ENCODE measurements at regions not wholly inside any gene's neighbourhood (a gene's known extent, or its start where the extent isn't known, plus 50 kb on each side); places are given as distances from the start of the nearest gene placed in this dataset.
"Not testable (repeated sequence)": the region's sequence is repeated elsewhere in the genome, so short reads cannot be mapped to it uniquely, and the experiment has no call there.

DNA sequence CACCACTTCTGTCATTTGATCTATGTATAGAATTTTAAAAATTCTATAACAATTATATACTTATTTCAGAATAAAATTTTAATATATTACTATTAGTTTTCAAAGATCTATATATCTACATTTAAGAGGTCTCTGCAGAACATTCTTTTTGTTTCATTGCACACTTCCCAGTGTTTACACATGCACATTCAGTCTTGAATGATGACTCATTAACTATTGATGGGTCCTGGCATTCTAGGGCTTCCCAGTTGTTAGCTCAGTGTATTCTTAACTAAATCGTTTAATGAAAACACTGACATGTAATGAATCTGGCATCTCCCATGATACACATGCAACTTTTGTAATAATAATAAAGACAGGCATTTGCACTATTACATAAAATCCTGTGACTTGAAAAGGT is 324.6 kb downstream of the KLF12 start:
- H3K27me3 Mint-ChIP-seq (ENCODE audit: low read depth in 3 of 3) = peaks cover 0 to 2% (median 0%) of the 10 kb centered on the region in 3 donors
- H3K4me3 Mint-ChIP-seq = no peak overlapping the region
- no peak for DNase-seq
- H3K27ac ChIP-seq (ENCODE audit: low read depth in 1 of 2, low read length in 2 of 2) = no peak overlapping the region
- H3K9me3 ChIP-seq (replicated peaks in 1 of 2; ENCODE audit: control insufficient read depth in 1 of 2, insufficient read depth in 1 of 2, low read length in 2 of 2) = no peaks in the 10 kb centered on the region
- no peak overlapping the region for H3K4me2 ChIP-seq (replicated peaks; ENCODE audit: extremely low read depth, low read length, poor library complexity, severe bottlenecking)
- H3K36me3 Mint-ChIP-seq = no peaks in the 10 kb centered on the region
- H3K4me3 ChIP-seq (replicated peaks in 1 of 3; ENCODE audit: low read depth in 2 of 3, low read length in 3 of 3) = no peak overlapping the region
- H4K20me1 ChIP-seq (ENCODE audit: insufficient read depth, low read length) = no peaks in the 10 kb centered on the region
- intact Hi-C loops (cut with micrococcal nuclease) = no loop called here
- H3K27me3 ChIP-seq (ENCODE audit: control insufficient read depth in 2 of 2, insufficient read depth in 2 of 2, low read length in 2 of 2) = no peaks in the 10 kb centered on the region
- TF ChIP-seq, protein P1, sequence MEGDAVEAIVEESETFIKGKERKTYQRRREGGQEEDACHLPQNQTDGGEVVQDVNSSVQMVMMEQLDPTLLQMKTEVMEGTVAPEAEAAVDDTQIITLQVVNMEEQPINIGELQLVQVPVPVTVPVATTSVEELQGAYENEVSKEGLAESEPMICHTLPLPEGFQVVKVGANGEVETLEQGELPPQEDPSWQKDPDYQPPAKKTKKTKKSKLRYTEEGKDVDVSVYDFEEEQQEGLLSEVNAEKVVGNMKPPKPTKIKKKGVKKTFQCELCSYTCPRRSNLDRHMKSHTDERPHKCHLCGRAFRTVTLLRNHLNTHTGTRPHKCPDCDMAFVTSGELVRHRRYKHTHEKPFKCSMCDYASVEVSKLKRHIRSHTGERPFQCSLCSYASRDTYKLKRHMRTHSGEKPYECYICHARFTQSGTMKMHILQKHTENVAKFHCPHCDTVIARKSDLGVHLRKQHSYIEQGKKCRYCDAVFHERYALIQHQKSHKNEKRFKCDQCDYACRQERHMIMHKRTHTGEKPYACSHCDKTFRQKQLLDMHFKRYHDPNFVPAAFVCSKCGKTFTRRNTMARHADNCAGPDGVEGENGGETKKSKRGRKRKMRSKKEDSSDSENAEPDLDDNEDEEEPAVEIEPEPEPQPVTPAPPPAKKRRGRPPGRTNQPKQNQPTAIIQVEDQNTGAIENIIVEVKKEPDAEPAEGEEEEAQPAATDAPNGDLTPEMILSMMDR (IDR thresholded peaks at IDR 0.05) = no peak
- no peaks in the 10 kb centered on the region for H3K4me1 ChIP-seq (ENCODE audit: control insufficient read depth in 1 of 2, insufficient read depth in 2 of 2, low read length in 2 of 2)
- H3K36me3 ChIP-seq (replicated peaks in 1 of 2; ENCODE audit: control insufficient read depth in 1 of 2, insufficient read depth in 2 of 2, low read length in 2 of 2) = no peaks in the 10 kb centered on the region
- H3K27ac Mint-ChIP-seq = no peak overlapping the region
- H3K9ac ChIP-seq (ENCODE audit: insufficient read depth, low read length, poor library complexity, severe bottlenecking) = no peak overlapping the region
- H3K9me3 Mint-ChIP-seq = peaks cover 0 to 4% (median 0%) of the 10 kb centered on the region in 7 donors
- H3K79me2 ChIP-seq (ENCODE audit: insufficient read depth, low read length) = no peaks in the 10 kb centered on the region
- no peak overlapping the region for H2AFZ ChIP-seq (ENCODE audit: insufficient read depth, low read depth, low read length, poor library complexity, severe bottlenecking)
- WGBS (ENCODE audit: insufficient coverage) = no CpG with 5 or more reads among the region's 1 CpG
- H3K4me1 Mint-ChIP-seq = no peaks in the 10 kb centered on the region

DNA sequence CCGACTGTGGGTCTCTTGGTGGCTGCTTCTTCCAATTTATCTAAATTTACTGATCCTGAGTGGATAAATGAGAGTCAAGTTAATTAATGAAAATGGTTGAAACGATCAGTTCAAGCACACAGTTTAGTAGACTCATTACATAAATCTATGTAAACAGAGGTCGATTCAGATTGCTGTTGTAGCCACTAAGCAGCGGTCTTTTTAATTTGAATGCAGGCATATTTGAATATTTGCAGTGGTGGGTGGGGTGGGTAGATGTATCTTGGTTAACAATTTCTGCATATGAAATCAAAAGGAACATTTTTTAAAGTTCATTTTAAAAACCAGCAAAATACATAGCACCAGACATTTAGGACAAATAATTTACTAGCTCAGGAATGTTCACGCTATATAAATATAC is 325.9 kb downstream of the KLF12 start:
- Histone ChIP-seq H3K4me2 (replicated peaks; ENCODE audit: extremely low read depth, low read length, poor library complexity, severe bottlenecking) (no peak overlapping the region), H3K9ac (ENCODE audit: insufficient read depth, low read length, poor library complexity, severe bottlenecking) (no peak overlapping the region), H3K79me2 (ENCODE audit: insufficient read depth, low read length) (no peaks in the 10 kb centered on the region), H4K20me1 (ENCODE audit: insufficient read depth, low read length) (no peaks in the 10 kb centered on the region), H3K27ac (ENCODE audit: low read depth in 1 of 2, low read length in 2 of 2) (no peak overlapping the region), H3K36me3 (replicated peaks in 1 of 2; ENCODE audit: control insufficient read depth in 1 of 2, insufficient read depth in 2 of 2, low read length in 2 of 2) (no peaks in the 10 kb centered on the region), H3K9me3 (replicated peaks in 1 of 2; ENCODE audit: control insufficient read depth in 1 of 2, insufficient read depth in 1 of 2, low read length in 2 of 2) (no peaks in the 10 kb centered on the region), H3K4me1 (ENCODE audit: control insufficient read depth in 1 of 2, insufficient read depth in 2 of 2, low read length in 2 of 2) (no peaks in the 10 kb centered on the region), H3K4me3 (replicated peaks in 1 of 3; ENCODE audit: low read depth in 2 of 3, low read length in 3 of 3) (no peak overlapping the region), H2AFZ (ENCODE audit: insufficient read depth, low read depth, low read length, poor library complexity, severe bottlenecking) (no peak overlapping the region), H3K27me3 (ENCODE audit: control insufficient read depth in 2 of 2, insufficient read depth in 2 of 2, low read length in 2 of 2) (no peaks in the 10 kb centered on the region)
- Mint-ChIP-seq H3K4me3 (no peak overlapping the region), H3K9me3 (peaks cover 0 to 2% (median 0%) of the 10 kb centered on the region in 7 donors), H3K27ac (no peak overlapping the region), H3K27me3 (ENCODE audit: low read depth in 3 of 3) (peaks cover 0 to 2% (median 0%) of the 10 kb centered on the region in 3 donors), H3K36me3 (no peaks in the 10 kb centered on the region), H3K4me1 (no peaks in the 10 kb centered on the region)
- intact Hi-C loops (cut with micrococcal nuclease) = no loop called here
- TF ChIP-seq, protein P1 (IDR thresholded peaks at IDR 0.05) = no peak
- WGBS (ENCODE audit: insufficient coverage) = no CpG with 5 or more reads among the region's 5 CpGs
- no peak for DNase-seq

DNA sequence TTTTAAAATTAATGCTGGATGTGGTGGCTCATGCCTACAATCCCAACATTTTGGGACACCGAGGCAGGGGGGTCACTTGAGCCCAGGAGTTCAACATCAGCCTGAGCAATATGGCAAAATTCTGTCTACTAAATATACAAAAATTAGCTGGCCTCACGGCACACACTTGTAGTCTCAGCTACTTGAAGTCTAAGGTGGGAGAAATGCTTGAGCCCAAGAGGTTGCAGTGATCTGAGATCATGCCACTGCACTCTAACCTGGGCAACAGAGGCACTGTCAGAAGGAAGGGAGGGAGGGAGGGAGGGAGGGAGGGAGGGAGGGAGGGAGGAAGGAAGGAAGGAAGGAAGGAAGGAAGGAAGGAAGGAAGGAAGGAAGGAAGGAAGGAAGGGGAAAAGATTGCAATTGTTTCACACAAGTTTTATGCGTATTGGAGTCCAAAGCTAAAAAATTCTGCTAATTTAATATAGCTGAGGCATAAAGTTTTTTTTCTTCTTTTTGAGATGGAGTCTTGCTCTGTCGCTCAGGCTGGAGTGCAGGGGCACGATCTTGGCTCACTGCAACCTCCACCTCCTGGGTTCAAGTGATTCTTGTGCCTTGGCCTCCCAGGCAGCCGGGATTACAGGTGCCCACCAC is 328.8 kb downstream of the KLF12 start:
- H3K4me1 Mint-ChIP-seq; H3K36me3 Mint-ChIP-seq; DNase-seq; intact Hi-C loops (cut with micrococcal nuclease); H3K36me3 ChIP-seq (replicated peaks in 1 of 2; ENCODE audit: control insufficient read depth in 1 of 2, insufficient read depth in 2 of 2, low read length in 2 of 2); H3K4me3 ChIP-seq (replicated peaks in 1 of 3; ENCODE audit: low read depth in 2 of 3, low read length in 3 of 3); H3K27me3 Mint-ChIP-seq (ENCODE audit: low read depth in 3 of 3); H3K9me3 ChIP-seq (replicated peaks in 1 of 2; ENCODE audit: control insufficient read depth in 1 of 2, insufficient read depth in 1 of 2, low read length in 2 of 2); H3K79me2 ChIP-seq (ENCODE audit: insufficient read depth, low read length); H3K9me3 Mint-ChIP-seq; H3K27ac ChIP-seq (ENCODE audit: low read depth in 1 of 2, low read length in 2 of 2); H3K4me1 ChIP-seq (ENCODE audit: control insufficient read depth in 1 of 2, insufficient read depth in 2 of 2, low read length in 2 of 2); H3K4me2 ChIP-seq (replicated peaks; ENCODE audit: extremely low read depth, low read length, poor library complexity, severe bottlenecking); H3K27me3 ChIP-seq (ENCODE audit: control insufficient read depth in 2 of 2, insufficient read depth in 2 of 2, low read length in 2 of 2); H3K9ac ChIP-seq (ENCODE audit: insufficient read depth, low read length, poor library complexity, severe bottlenecking); H4K20me1 ChIP-seq (ENCODE audit: insufficient read depth, low read length); H3K27ac Mint-ChIP-seq; H3K4me3 Mint-ChIP-seq; H2AFZ ChIP-seq (ENCODE audit: insufficient read depth, low read depth, low read length, poor library complexity, severe bottlenecking): not testable (repeated sequence)
- 90% methylated on average over 2 of the region's 6 CpGs for WGBS (ENCODE audit: insufficient coverage)

Data from CD14-positive monocyte (primary cell).